Mesenchymal stem cell (in vitro differentiated cells and primary cell): ENCODE measurements at regions not wholly inside any gene's neighbourhood (a gene's known extent, or its start where the extent isn't known, plus 50 kb on each side); places are given as distances from the start of the nearest gene placed in this dataset.

Experiments
- DNase-seq: peaks from one replicate; pipeline ENCODE4 v3.0.0-alpha.2; 2013
- H2AFZ ChIP-seq: one replicate; pipeline ENCODE4 v1.6.1; 2013; ENCODE audit warnings: low read depth, mild to moderate bottlenecking, control low read depth, inconsistent platforms, low read length, moderate library complexity
- H2AK5ac ChIP-seq: 2 replicates; pipeline ENCODE4 v1.6.1; 2013; ENCODE audit warnings: low read length, moderate library complexity, mild to moderate bottlenecking, inconsistent platforms; ENCODE audit not compliant: severe bottlenecking
- H2BK120ac ChIP-seq: one replicate; pipeline ENCODE4 v1.6.1; 2013; ENCODE audit warnings: low read depth, mild to moderate bottlenecking, inconsistent platforms, low read length, moderate library complexity
- H2BK12ac ChIP-seq, 2 experiments: one replicate each; pipeline ENCODE4 v1.6.1; 2013; ENCODE audit warnings: inconsistent platforms in 2 of 2, low read length in 2 of 2, mild to moderate bottlenecking in 2 of 2, moderate library complexity in 2 of 2, control low read depth in 1 of 2
- H2BK15ac ChIP-seq: one replicate; pipeline ENCODE4 v1.6.1; 2013; ENCODE audit warnings: mild to moderate bottlenecking, low read depth, inconsistent platforms; ENCODE audit not compliant: poor library complexity, severe bottlenecking
- H2BK5ac ChIP-seq: 2 replicates; pipeline ENCODE4 v1.6.1; 2013; ENCODE audit warnings: low read depth, mild to moderate bottlenecking, low read length, control low read depth, inconsistent platforms; ENCODE audit not compliant: poor library complexity, severe bottlenecking
- H3K14ac ChIP-seq, 2 experiments: one replicate each; pipeline ENCODE4 v1.6.1; 2013; ENCODE audit warnings: inconsistent platforms in 2 of 2, low read length in 2 of 2, control low read depth in 1 of 2, mild to moderate bottlenecking in 1 of 2, moderate library complexity in 1 of 2
- H3K18ac ChIP-seq, 2 experiments: one replicate each; pipeline ENCODE4 v1.6.1; 2013; ENCODE audit warnings: inconsistent platforms in 2 of 2, low read length in 2 of 2, control low read depth in 1 of 2, low read depth in 1 of 2, mild to moderate bottlenecking in 1 of 2
- H3K23ac ChIP-seq, 2 experiments: one replicate each; pipeline ENCODE4 v1.6.1; 2013; ENCODE audit warnings: inconsistent platforms in 2 of 2, low read length in 2 of 2, mild to moderate bottlenecking in 2 of 2, moderate library complexity in 2 of 2, control low read depth in 1 of 2
- H3K27ac ChIP-seq: 2 replicates; pipeline ENCODE4 v1.5.1; 2013; ENCODE audit warnings: mild to moderate bottlenecking, moderate library complexity, low read length, control low read depth, inconsistent platforms; ENCODE audit not compliant: poor library complexity, severe bottlenecking
- H3K27me3 ChIP-seq, 2 experiments: 2 replicates each; pipeline versions ENCODE4 v1.6.1 to v1.7.0; 2013; ENCODE audit warnings: low read length in 2 of 2, mild to moderate bottlenecking in 2 of 2, moderate library complexity in 2 of 2, control low read depth in 1 of 2, inconsistent platforms in 1 of 2; ENCODE audit not compliant: control insufficient read depth in 1 of 2, insufficient read depth in 1 of 2
- H3K36me3 ChIP-seq, 2 experiments: 2 replicates each; pipeline versions ENCODE4 v1.6.1 to v1.7.0; 2013; ENCODE audit warnings: low read length in 2 of 2, control low read depth in 1 of 2, inconsistent platforms in 1 of 2, low read depth in 1 of 2, mild to moderate bottlenecking in 1 of 2; ENCODE audit not compliant: insufficient read depth in 2 of 2, control insufficient read depth in 1 of 2
- H3K4ac ChIP-seq, 2 experiments: one replicate each; pipeline ENCODE4 v1.6.1; 2013; ENCODE audit warnings: inconsistent platforms in 2 of 2, low read length in 2 of 2, mild to moderate bottlenecking in 2 of 2, moderate library complexity in 2 of 2, control low read depth in 1 of 2, low read depth in 1 of 2
- H3K4me1 ChIP-seq: 2 replicates; pipeline ENCODE4 v1.6.1; 2013; ENCODE audit warnings: low read depth, low read length, control low read depth; ENCODE audit not compliant: control insufficient read depth, insufficient read depth
- H3K4me2 ChIP-seq: 2 replicates; pipeline ENCODE4 v1.6.1; 2013; ENCODE audit warnings: low read length, mild to moderate bottlenecking, inconsistent platforms; ENCODE audit not compliant: poor library complexity, severe bottlenecking
- H3K4me3 ChIP-seq, 2 experiments: 2 replicates each; pipeline versions ENCODE4 v1.5.1 to v1.7.0; 2013; ENCODE audit warnings: low read length in 2 of 2, mild to moderate bottlenecking in 2 of 2, control low read depth in 1 of 2, low read depth in 1 of 2; ENCODE audit not compliant: insufficient read depth in 1 of 2
- H3K79me1 ChIP-seq: replicated peaks from 2 replicates; pipeline ENCODE4 v1.6.1; 2013; ENCODE audit warnings: mild to moderate bottlenecking, control low read depth, low read length, inconsistent platforms; ENCODE audit not compliant: poor library complexity, severe bottlenecking
- H3K9ac ChIP-seq: 2 replicates; pipeline ENCODE4 v1.7.0; 2013; ENCODE audit warnings: mild to moderate bottlenecking, low read length, moderate library complexity
- H3K9me3 ChIP-seq: 2 replicates; pipeline ENCODE4 v1.7.0; 2013; ENCODE audit warnings: mild to moderate bottlenecking, low read length; ENCODE audit not compliant: control insufficient read depth
- H4K8ac ChIP-seq: one replicate; pipeline ENCODE4 v1.6.1; 2013; ENCODE audit warnings: inconsistent platforms, mild to moderate bottlenecking, low read length, moderate library complexity
- H4K91ac ChIP-seq: one replicate; pipeline ENCODE4 v1.6.1; 2013; ENCODE audit warnings: mild to moderate bottlenecking, low read length, inconsistent platforms
- WGBS: methylation state at CpG from one replicate; pipeline ENCODE4 v1.1.7; 2013; ENCODE audit warnings: mixed read lengths; 5-methylcytosine and 5-hydroxymethylcytosine counted together

GRCh38 chr6:63440594-63440993 lies 120.8 kb upstream of the LGSN start:
- no peak overlapping the region for H4K8ac ChIP-seq
- H3K27ac ChIP-seq = no peak overlapping the region
- H2AK5ac ChIP-seq = no peak overlapping the region
- H2BK5ac ChIP-seq = no peak overlapping the region
- no peak overlapping the region for H2BK15ac ChIP-seq
- no peak overlapping the region for H2AFZ ChIP-seq
- no peaks in the 10 kb centered on the region for H3K79me1 ChIP-seq
- WGBS = 97% methylated on average over 16 of the region's 16 CpGs
- H3K36me3 ChIP-seq = no peaks in the 10 kb centered on the region
- H3K18ac ChIP-seq = no peak overlapping the region
- H3K27me3 ChIP-seq = no peaks in the 10 kb centered on the region
- H3K4me2 ChIP-seq = no peak overlapping the region
- H3K9ac ChIP-seq = no peak overlapping the region
- H3K4me1 ChIP-seq = no peaks in the 10 kb centered on the region
- H3K9me3 ChIP-seq = no peaks in the 10 kb centered on the region
- no peak for DNase-seq
- H3K14ac ChIP-seq = no peak overlapping the region
- no peak overlapping the region for H3K23ac ChIP-seq
- no peak overlapping the region for H3K4ac ChIP-seq
- no peak overlapping the region for H3K4me3 ChIP-seq
- H2BK120ac ChIP-seq = no peak overlapping the region
- no peak overlapping the region for H2BK12ac ChIP-seq
- no peak overlapping the region for H4K91ac ChIP-seq

DNA sequence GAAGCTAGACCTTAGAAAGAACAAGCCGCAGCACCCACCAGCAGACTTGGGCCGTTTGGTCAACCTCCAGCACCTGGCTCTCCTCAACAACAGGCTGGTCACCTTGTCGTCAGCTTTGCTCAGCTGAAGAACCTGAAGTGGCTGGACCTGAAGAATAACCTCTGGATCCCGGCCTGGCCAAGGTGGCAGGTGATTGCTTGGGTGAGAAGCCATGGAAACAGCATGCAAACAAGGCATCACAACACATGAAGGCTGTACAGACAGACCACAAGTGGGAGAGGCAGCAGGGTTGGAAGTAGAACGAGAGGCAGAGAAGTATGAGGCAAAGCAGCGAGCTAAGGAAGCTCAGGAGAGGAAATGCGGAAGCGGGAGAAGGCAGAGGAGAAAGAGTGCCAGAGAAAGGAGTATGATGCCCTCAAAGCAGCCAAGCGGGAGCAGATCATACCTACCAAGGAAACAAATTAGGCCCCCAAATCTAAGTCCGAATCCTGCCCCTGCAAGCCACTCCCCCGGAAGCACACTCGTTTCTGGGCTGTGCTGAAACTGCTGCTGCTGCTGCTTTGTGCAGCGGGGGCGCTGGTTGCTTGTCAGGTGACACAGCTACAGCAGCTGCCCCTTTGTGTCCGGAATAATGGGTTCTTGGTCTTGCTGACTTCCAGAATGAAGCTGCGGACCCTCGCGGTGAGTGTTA lies 121.6 kb upstream of the LGSN start:
- H3K79me1 ChIP-seq = no peaks in the 10 kb centered on the region
- no peak overlapping the region for H4K8ac ChIP-seq
- H2BK12ac ChIP-seq = no peak overlapping the region
- no peak overlapping the region for H2BK120ac ChIP-seq
- H3K4me2 ChIP-seq = no peak overlapping the region
- no peak overlapping the region for H3K4me3 ChIP-seq
- no peaks in the 10 kb centered on the region for H3K36me3 ChIP-seq
- no peak overlapping the region for H3K27ac ChIP-seq
- no peak for DNase-seq
- no peak overlapping the region for H3K9ac ChIP-seq
- H4K91ac ChIP-seq = no peak overlapping the region
- no peaks in the 10 kb centered on the region for H3K27me3 ChIP-seq
- H2AFZ ChIP-seq = no peak overlapping the region
- no peaks in the 10 kb centered on the region for H3K9me3 ChIP-seq
- H3K18ac ChIP-seq = no peak overlapping the region
- H3K23ac ChIP-seq = no peak overlapping the region
- H3K14ac ChIP-seq = no peak overlapping the region
- H2BK15ac ChIP-seq = no peak overlapping the region
- H2AK5ac ChIP-seq = no peak overlapping the region
- no peaks in the 10 kb centered on the region for H3K4me1 ChIP-seq
- no peak overlapping the region for H2BK5ac ChIP-seq
- H3K4ac ChIP-seq = no peak overlapping the region
- 90% methylated on average over 17 of the region's 18 CpGs for WGBS

DNA sequence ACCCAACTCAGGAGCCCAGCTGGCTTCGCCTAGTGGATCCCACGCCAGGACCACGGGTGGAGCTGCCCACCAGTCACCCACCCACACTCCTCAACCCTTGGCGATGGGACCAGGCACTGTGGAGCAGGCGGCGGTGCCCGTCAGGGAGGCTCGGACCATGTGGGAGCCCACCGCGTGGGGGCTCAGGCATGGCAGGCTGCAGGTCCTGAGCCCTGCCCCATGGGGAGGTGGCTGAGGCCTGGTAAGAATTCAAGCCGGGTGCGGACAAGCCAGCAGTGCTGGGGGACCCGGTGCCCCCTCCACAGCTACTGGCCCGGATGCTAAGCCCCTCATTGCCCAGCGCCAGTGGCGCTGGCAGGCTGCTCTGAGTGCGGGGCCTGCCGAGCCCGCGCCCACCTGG lies 123.1 kb upstream of the LGSN start:
- Histone ChIP-seq H3K14ac (no peak overlapping the region), H2BK5ac (no peak overlapping the region), H3K4me2 (no peak overlapping the region), H3K36me3 (no peaks in the 10 kb centered on the region), H3K27ac (no peak overlapping the region), H3K4ac (no peak overlapping the region), H3K79me1 (no peaks in the 10 kb centered on the region), H3K4me3 (no peak overlapping the region), H2BK120ac (no peak overlapping the region), H3K23ac (no peak overlapping the region), H3K18ac (no peak overlapping the region), H3K9me3 (no peaks in the 10 kb centered on the region), H3K4me1 (no peaks in the 10 kb centered on the region), H3K27me3 (no peaks in the 10 kb centered on the region), H2BK12ac (no peak overlapping the region), H3K9ac (no peak overlapping the region), H4K91ac (no peak overlapping the region), H2AK5ac (no peak overlapping the region), H4K8ac (no peak overlapping the region), H2AFZ (no peak overlapping the region), H2BK15ac (no peak overlapping the region)
- DNase-seq = no peak
- 94% methylated on average over 20 of the region's 20 CpGs for WGBS

- no peak for DNase-seq
- no peak overlapping the region for H2AFZ ChIP-seq
- H3K4me1 ChIP-seq = no peaks in the 10 kb centered on the region
- H2BK15ac ChIP-seq = no peak overlapping the region
- H2BK5ac ChIP-seq = no peak overlapping the region
- no peaks in the 10 kb centered on the region for H3K27me3 ChIP-seq
- no peak overlapping the region for H4K91ac ChIP-seq
- H3K4ac ChIP-seq = no peak overlapping the region
- H3K79me1 ChIP-seq = no peaks in the 10 kb centered on the region
- no peak overlapping the region for H2AK5ac ChIP-seq
- H3K9ac ChIP-seq = no peak overlapping the region
- H3K4me3 ChIP-seq = no peak overlapping the region
- no peak overlapping the region for H3K4me2 ChIP-seq
- H3K27ac ChIP-seq = no peak overlapping the region
- no peaks in the 10 kb centered on the region for H3K36me3 ChIP-seq
- no peak overlapping the region for H2BK120ac ChIP-seq
- 93% methylated on average over 6 of the region's 7 CpGs for WGBS
- H3K14ac ChIP-seq = no peak overlapping the region
- H3K23ac ChIP-seq = no peak overlapping the region
- no peaks in the 10 kb centered on the region for H3K9me3 ChIP-seq
- no peak overlapping the region for H4K8ac ChIP-seq
- H3K18ac ChIP-seq = no peak overlapping the region
- H2BK12ac ChIP-seq = no peak overlapping the region
These were observed 125.0 kb upstream of the LGSN start for GRCh38 chr6:63444768-63445167.
